Left hindlimb (tissue), 1 donor: ENCODE measurements at regions not wholly inside any gene's neighbourhood (a gene's known extent, or its start where the extent isn't known, plus 50 kb on each side); places are given as distances from the start of the nearest gene placed in this dataset.
"Not testable (repeated sequence)": the region's sequence is repeated elsewhere in the genome, so short reads cannot be mapped to it uniquely, and the experiment has no call there.

Experiments
- DNase-seq: peaks from one replicate; pipeline ENCODE4 v3.0.0-alpha.2; 2018

GRCh38 chrX:16320765-16321355 is 153.6 kb downstream of the MAGEB17 start:
- no peak for DNase-seq

DNA sequence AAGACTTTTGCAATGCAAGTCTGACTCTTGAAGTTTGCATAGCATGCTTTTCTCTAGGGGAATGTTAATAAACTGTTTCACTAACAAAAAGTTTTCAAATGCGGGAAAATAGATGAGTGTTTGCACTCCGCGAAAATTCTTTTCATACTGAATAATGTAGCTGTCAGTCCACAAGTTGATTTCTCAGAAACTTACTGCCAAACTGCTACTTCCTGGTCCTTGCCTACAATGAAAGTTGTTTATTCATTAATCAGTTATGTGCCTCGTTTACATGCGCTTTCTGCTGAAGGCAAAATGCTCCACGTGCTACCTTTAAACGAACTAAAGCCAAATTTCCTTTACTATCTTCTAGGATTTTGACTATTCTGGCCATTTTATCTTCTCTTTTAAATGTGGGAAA is 166.2 kb downstream of the MAGEB17 start:
- no peak for DNase-seq

- DNase-seq = no peak
Observed at GRCh38 chrX:16335181-16335580, 167.9 kb downstream of the MAGEB17 start.

DNA sequence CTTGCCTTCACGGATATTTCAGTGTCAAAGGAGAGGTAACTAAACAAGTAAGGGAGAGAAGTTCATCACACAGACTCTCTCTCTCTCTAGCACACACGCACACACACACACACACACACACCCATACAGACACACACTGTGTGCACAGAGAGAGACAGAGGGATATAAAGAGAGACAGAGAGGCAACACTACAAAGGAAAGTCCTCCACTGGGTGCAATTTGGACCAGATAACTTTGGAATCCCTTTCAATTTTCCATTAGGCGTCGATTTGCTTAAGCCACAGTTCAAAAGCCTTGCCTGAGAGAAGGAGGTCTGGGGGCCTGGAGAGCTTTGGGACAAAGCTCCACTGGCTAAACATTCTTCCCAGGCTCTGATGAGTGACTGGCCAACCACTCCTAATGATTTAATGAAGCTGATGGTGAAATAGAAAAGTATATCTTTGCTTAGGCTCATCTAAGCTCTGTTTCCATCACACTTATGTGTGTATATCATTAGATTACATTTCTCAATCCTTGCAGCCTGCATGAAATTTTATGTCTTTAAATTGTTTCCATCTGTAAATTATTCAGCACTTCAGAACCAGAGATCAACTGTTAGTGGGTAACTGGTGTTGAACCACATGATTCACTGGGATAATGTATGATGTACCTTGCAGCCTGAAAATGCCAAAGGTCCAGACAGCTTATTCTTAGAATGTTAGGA is 180.8 kb downstream of the MAGEB17 start:
- peak; percentile 17 for DNase-seq

DNA sequence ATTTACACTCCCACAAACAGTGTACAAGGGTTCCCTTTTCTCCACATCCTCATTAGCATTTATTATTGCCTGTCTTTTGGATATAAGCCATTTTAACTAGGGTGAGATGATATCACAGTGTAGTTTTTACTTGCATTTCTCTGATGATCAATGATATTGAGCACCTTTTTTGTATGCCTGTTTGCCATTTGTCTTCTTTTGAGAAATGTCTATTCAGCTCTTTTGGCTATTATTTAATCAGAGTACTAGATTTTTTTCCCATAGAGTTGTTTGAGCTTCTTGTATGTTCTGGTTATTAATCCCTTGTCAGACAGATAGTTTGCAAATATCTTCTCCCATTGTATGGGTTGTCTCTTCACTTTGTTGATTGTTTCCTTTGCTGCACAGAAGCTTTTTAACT is 190.6 kb downstream of the MAGEB17 start:
- no peak for DNase-seq

- DNase-seq = not testable (repeated sequence)
Observed at GRCh38 chrX:16360056-16360455, 192.8 kb downstream of the MAGEB17 start.

- no peak for DNase-seq
Observed at GRCh38 chrX:16368696-16369095, 201.4 kb downstream of the MAGEB17 start.

DNA sequence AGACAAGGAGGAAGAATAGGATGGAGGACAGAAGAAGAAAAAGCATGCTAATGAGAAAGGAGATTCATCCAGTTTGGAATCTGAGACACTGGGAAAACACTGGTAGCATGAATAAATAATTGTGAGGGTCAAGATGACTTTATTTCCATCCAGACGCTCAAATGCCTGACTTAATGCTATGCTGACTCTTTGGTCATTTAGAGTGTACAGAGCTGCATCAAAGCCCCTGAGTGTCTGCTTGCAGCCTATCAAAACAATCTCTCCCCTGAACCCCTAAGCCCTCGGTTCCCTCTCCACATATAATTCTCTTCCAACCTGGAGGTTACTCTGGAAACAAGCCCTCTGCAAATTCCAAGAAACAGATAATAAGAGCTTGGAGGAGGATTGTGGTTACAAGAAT is 208.8 kb downstream of the MAGEB17 start:
- DNase-seq = no peak

- no peak for DNase-seq
Observed at GRCh38 chrX:16386126-16386525, 218.8 kb downstream of the MAGEB17 start.

DNA sequence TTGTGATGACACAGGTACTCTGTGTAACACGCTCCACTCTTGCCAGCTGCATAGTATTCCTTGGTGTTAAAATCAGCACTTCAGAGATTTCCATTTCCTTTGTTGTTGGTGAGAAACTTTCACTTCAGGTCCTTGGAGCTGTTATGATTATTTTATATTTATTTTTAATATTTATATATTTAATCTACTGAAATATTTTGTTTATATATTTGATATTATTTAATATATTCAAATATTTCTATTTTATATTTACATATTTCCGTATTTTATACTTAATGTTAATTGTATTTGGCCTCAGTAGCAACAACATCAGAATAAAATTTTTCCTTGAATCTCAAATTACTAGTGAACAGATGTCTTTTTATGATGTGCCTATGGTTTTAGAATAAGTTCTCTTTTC is 225.3 kb downstream of the MAGEB17 start:
- no peak for DNase-seq

DNA sequence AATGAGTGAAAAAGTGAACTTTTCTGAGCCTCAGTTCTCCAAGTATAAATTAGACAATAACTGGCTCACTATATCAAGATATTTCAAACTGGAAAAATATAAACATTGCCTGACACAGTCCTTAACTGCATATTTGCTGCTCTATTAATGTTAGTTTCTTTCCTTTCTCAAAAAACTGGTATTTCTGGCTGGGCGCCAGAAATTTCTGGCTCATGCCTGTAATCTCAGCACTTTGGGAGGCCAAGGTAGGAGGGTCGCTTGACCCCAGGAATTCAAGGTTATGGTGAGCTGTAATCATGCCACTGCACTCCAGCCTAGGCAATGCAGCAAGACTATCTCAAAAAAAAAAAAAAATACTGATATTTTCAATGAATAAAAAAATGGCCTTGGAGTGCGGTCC is 227.0 kb downstream of the MAGEB17 start:
- no peak for DNase-seq

DNA sequence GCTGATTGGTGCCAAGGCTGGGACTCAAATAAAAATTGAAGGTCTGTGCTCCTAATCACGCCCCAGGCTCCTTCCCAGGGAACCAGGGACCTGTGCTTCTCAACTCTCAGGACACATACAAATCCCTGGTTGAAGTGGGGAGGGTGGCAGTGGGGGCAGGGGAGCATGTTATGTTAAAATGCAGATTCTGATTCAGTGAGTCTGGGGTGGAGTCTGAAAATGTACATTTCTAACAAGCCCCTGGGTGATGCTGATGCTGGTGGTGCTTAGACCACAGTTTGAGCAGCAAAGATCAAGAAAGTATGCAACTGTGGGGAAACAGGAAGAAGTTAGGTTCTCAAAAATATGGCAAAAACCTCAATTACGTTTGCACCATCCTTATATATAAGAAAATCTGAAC is 236.5 kb downstream of the MAGEB17 start:
- DNase-seq = no peak

GRCh38 chrX:16416588-16416987 is 233.4 kb upstream of the S100G start:
- no peak for DNase-seq

DNA sequence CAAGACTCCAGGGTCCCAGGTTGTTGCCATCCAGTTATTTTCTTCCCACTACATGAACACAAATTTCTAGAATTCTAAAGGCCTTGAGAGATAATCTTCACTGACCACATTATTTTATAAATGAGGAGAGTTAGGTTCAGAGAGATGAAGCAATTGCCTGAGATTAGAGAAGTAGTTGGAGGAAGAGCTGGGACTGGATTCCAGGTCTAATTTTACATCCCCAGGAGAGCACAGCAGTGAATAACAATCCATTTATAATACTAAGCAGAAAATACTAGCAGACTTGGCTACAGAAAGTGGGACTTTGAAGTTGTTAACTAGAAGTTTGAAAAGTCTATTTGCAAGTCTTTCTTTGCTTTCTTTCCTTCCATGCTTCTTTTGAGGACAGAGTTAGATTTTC is 231.3 kb upstream of the S100G start:
- no peak for DNase-seq

GRCh38 chrX:16427668-16428067 is 222.3 kb upstream of the S100G start:
- no peak for DNase-seq

GRCh38 chrX:16429406-16429805 is 220.6 kb upstream of the S100G start:
- DNase-seq = no peak

DNA sequence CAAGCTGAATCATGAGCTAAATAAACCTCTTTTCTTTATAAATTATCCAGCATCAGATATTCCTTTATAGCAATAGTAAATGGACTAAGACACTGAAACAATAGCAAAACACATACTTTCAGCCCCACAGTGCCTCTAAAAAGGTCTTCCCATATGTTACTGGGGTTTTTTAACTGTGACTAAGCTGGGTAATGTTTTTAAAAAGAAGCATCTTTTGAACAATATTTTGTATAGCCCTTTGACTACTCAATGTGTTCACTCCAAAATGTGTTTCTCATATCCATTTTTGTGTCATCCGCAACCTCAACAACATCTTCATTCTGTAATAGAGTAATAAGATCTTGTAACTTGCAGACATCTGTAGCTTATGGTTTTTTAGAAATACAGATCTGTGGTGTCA is 218.7 kb upstream of the S100G start:
- no peak for DNase-seq

GRCh38 chrX:16433021-16433420 is 216.9 kb upstream of the S100G start:
- no peak for DNase-seq

DNA sequence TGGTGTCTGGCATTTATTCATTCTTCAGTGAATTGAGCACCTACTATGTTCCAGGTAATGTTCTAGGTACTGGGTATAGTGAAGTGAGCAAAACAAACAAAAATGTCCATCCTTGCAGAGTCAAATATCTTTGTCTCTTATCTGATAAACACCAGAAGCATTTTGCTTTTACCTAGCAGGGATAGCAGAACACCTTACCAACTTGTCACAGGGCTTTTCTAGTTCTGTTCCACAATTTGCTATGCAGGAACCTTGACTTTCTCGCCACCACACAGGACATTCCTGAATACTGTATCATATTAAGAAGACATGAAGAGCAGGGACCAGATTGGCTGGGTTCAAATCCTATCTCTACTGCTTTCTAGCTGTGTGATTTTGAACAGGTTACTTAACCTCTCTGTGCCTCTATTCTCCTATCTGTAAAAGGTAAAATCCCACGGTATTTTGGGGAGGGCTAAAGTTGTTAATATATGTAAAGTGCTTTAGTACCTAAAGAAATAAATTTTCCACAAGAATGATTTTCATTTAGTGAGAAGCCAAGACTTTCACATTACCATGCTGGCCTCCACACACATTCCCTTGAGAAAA is 214.5 kb upstream of the S100G start:
- no peak for DNase-seq

GRCh38 chrX:16436348-16437188 is 213.4 kb upstream of the S100G start:
- DNase-seq = peak; percentile 33

- no peak for DNase-seq
Observed at GRCh38 chrX:16440446-16440845, 209.5 kb upstream of the S100G start.

- no peak for DNase-seq
Observed at GRCh38 chrX:16444353-16444752, 205.6 kb upstream of the S100G start.

GRCh38 chrX:16445166-16445752 is 204.7 kb upstream of the S100G start:
- no peak for DNase-seq
